HCT116 (cell line): ENCODE measurements at regions not wholly inside any gene's neighbourhood (a gene's known extent, or its start where the extent isn't known, plus 50 kb on each side); places are given as distances from the start of the nearest gene placed in this dataset.

Experiments
- ATAC-seq: fragments of 200-7000 bp; cut with Tn5 transposase; 2 replicates; pipeline ENCODE4 v1.9.1; 2020; ENCODE audit warnings: mild to moderate bottlenecking, moderate library complexity
- BruUV-seq: library from RNA; stranded (reverse); fragments of 400-500 nt; replicated peaks from 2 replicates; lab custom pipeline; 2021; lab: Mats Ljungman, UMichigan
- CTCF ChIA-PET: fragments of 300-600 bp; sonication (Branson Sonifier 250); formaldehyde crosslinking; loops from one replicate; lab custom pipeline; 2021; ENCODE audit warnings: antibody characterized with exemption; lab: Charles Lee
- POLR2A ChIA-PET: fragments of 300-600, 350-600 bp; sonication (Branson Sonifier 250); formaldehyde crosslinking; loops from one replicate; lab custom pipeline; 2021; ENCODE audit warnings: antibody characterized with exemption; lab: Charles Lee
- RAD21 ChIA-PET, 2 experiments: fragments of 300-600 bp; sonication (Branson Sonifier 250); formaldehyde crosslinking; loops; one replicate each; lab custom pipeline; 2023; ENCODE audit warnings: low total read pairs in 2 of 2; ENCODE audit not compliant: uncharacterized antibody in 2 of 2, unreplicated experiment in 2 of 2, low non-redundant PET in 1 of 2; lab: Charles Lee
- DNase-seq: peaks from one replicate; pipeline ENCODE4 v3.0.0-alpha.2; 2010; ENCODE audit warnings: low read depth, low spot score
- H2AFZ ChIP-seq: fragments of 200-600 bp; shearing (Covaris generic), sonication (generic); 2 replicates; pipeline ENCODE4 v1.6.1; 2017; ENCODE audit warnings: low read depth, mixed run types, mixed read lengths, antibody characterized with exemption, low read length; ENCODE audit not compliant: poor library complexity, severe bottlenecking
- H3K27ac ChIP-seq: 2 replicates; pipeline ENCODE4 v1.5.1; 2012; ENCODE audit warnings: low read depth, low read length
- H3K27me3 ChIP-seq: fragments of 200-600 bp; sonication (generic); 2 replicates; pipeline ENCODE4 v1.6.1; 2016; ENCODE audit warnings: mixed run types, low read length, mixed read lengths; ENCODE audit not compliant: insufficient read depth
- H3K36me3 ChIP-seq, 2 experiments: fragments of 200-500 bp in 1 of 2; fragments of 200-600 bp in 1 of 2; sonication (Bioruptor generic) in 1 of 2; sonication (generic) in 1 of 2; 2 replicates each; pipeline versions ENCODE4 v1.5.1 to v1.6.1; 2014 to 2016; ENCODE audit warnings: low read length in 2 of 2, inconsistent platforms in 1 of 2, mixed read lengths in 1 of 2, mixed run types in 1 of 2; ENCODE audit not compliant: insufficient read depth in 2 of 2, control insufficient read depth in 1 of 2
- H3K4me1 ChIP-seq, 2 experiments: fragments of 200-600 bp in 1 of 2; sonication (generic) in 1 of 2; 2 replicates each; pipeline versions ENCODE4 v1.5.1 to v1.6.1; 2012 to 2017; ENCODE audit warnings: low read length in 2 of 2, inconsistent platforms in 1 of 2, mild to moderate bottlenecking in 1 of 2, mixed read lengths in 1 of 2, mixed run types in 1 of 2, moderate library complexity in 1 of 2; ENCODE audit not compliant: insufficient read depth in 2 of 2, control insufficient read depth in 1 of 2
- H3K4me2 ChIP-seq: fragments of 200-600 bp; sonication (generic); 2 replicates; pipeline ENCODE4 v1.6.1; 2017; ENCODE audit warnings: mixed run types, low read length, mixed read lengths
- H3K4me3 ChIP-seq, 2 experiments: fragments of 200-600 bp in 1 of 2; sonication (generic) in 1 of 2; replicated peaks in 1 of 2; 2 replicates each; pipeline ENCODE4 v1.5.1; 2011 to 2016; ENCODE audit warnings: low read length in 2 of 2, control low read depth in 1 of 2, low read depth in 1 of 2, mild to moderate bottlenecking in 1 of 2, mixed read lengths in 1 of 2, mixed run types in 1 of 2
- H3K79me2 ChIP-seq: fragments of 200-600 bp; sonication (generic); 2 replicates; pipeline ENCODE4 v1.6.1; 2017; ENCODE audit warnings: mild to moderate bottlenecking, mixed run types, low read length, moderate library complexity, mixed read lengths; ENCODE audit not compliant: insufficient read depth
- H3K9ac ChIP-seq: fragments of 200-600 bp; sonication (generic); 2 replicates; pipeline ENCODE4 v1.6.1; 2016; ENCODE audit warnings: low read length, mixed read lengths
- H3K9me2 ChIP-seq: fragments of 200-600 bp; sonication (generic), shearing (Covaris generic); 2 replicates; pipeline ENCODE4 v1.6.1; 2017; ENCODE audit warnings: mixed run types, mild to moderate bottlenecking, moderate library complexity; ENCODE audit not compliant: insufficient read depth
- H3K9me3 ChIP-seq, 2 experiments: fragments of 200-500 bp in 1 of 2; fragments of 200-600 bp in 1 of 2; sonication (Bioruptor generic) in 1 of 2; sonication (generic) in 1 of 2; 2 replicates each; pipeline ENCODE4 v1.6.1; 2014 to 2017; ENCODE audit warnings: low read length in 2 of 2, mixed read lengths in 2 of 2, inconsistent platforms in 1 of 2, low read depth in 1 of 2, mild to moderate bottlenecking in 1 of 2, mixed run types in 1 of 2, moderate library complexity in 1 of 2; ENCODE audit not compliant: control insufficient read depth in 1 of 2, insufficient read depth in 1 of 2
- H4K20me1 ChIP-seq: fragments of 200-600 bp; sonication (generic), shearing (Covaris generic); 2 replicates; pipeline ENCODE4 v1.6.1; 2017; ENCODE audit warnings: mixed run types, mild to moderate bottlenecking, moderate library complexity; ENCODE audit not compliant: insufficient read depth
- ATF3 ChIP-seq: IDR thresholded peaks from 2 replicates; pipeline ENCODE4 v1.6.1; 2012
- CBX3 ChIP-seq: IDR thresholded peaks from 2 replicates; pipeline ENCODE4 v1.6.1; 2012; ENCODE audit warnings: low read depth
- CEBPB ChIP-seq: IDR thresholded peaks from 2 replicates; pipeline ENCODE4 v1.6.1; 2012; ENCODE audit warnings: low read depth
- CTCF ChIP-seq, 3 experiments: fragments of 200-600 bp in 1 of 3; sonication (generic) in 1 of 3; IDR thresholded peaks in 2 of 3; conservative IDR thresholded peaks in 1 of 3; 2 replicates each; pipeline ENCODE4 v1.5.1; 2012 to 2017; ENCODE audit warnings: low read depth in 2 of 3, low read length in 2 of 3, antibody characterized with exemption in 1 of 3, borderline replicate concordance in 1 of 3, control low read depth in 1 of 3, mild to moderate bottlenecking in 1 of 3, mixed read lengths in 1 of 3, mixed run types in 1 of 3, moderate library complexity in 1 of 3; ENCODE audit not compliant: insufficient read depth in 1 of 3
- EZH2phosphoT487 ChIP-seq: fragments of 200-600 bp; IDR thresholded peaks from 2 replicates; pipeline ENCODE4 v1.6.1; 2018; ENCODE audit warnings: antibody characterized with exemption, borderline replicate concordance
- FOSL1 ChIP-seq: IDR thresholded peaks from 2 replicates; pipeline ENCODE4 v1.6.1; 2012; ENCODE audit warnings: low read depth
- JUND ChIP-seq: IDR thresholded peaks from 2 replicates; pipeline ENCODE4 v1.6.1; 2012
- POLR2A ChIP-seq: IDR thresholded peaks from 2 replicates; pipeline ENCODE4 v1.7.0; 2011; ENCODE audit warnings: borderline replicate concordance; ENCODE audit not compliant: insufficient read depth, insufficient read length; ENCODE audit errors: extremely low read depth
- REST ChIP-seq: IDR thresholded peaks from 2 replicates; pipeline ENCODE4 v1.6.1; 2012; ENCODE audit warnings: low read depth
- SIN3A ChIP-seq: IDR thresholded peaks from 2 replicates; pipeline ENCODE4 v1.6.1; 2012; ENCODE audit warnings: low read depth
- SP1 ChIP-seq: IDR thresholded peaks from 2 replicates; pipeline ENCODE4 v1.6.1; 2012; ENCODE audit warnings: low read depth
- TCF7L2 ChIP-seq: IDR thresholded peaks from 2 replicates; pipeline ENCODE4 v1.7.0; 2011; ENCODE audit warnings: borderline replicate concordance, inconsistent platforms; ENCODE audit not compliant: insufficient read depth, insufficient read length; ENCODE audit errors: extremely low read depth
- YY1 ChIP-seq: IDR thresholded peaks from 2 replicates; pipeline ENCODE4 v1.6.1; 2011; ENCODE audit warnings: low read length, low read depth, moderate library complexity, mild to moderate bottlenecking; ENCODE audit not compliant: insufficient replicate concordance; ENCODE audit errors: extremely low read depth
- ZFX ChIP-seq: fragments of 450-650 bp; IDR thresholded peaks from 2 replicates; pipeline ENCODE4 v1.6.1; 2017
- intact Hi-C: fragments of 100-400 bp; cut with micrococcal nuclease; formaldehyde crosslinking; loops from 2 replicates; pipeline ENCODE4 v1.10.0; 2022

GRCh38 chr9:118321788-118322187 lies 617.6 kb downstream of the TLR4 start:
- H3K4me2 ChIP-seq, result no peak overlapping the region
- no peaks in the 10 kb centered on the region for H3K79me2 ChIP-seq
- no peaks in the 10 kb centered on the region for H3K4me1 ChIP-seq
- BruUV-seq, result no TSS peak
- no peak for DNase-seq
- TF ChIP-seq POLR2A (no peak), ATF3 (no peak), CTCF (IDR thresholded peaks at IDR 0.05 in 2 of 3, conservative IDR thresholded peaks at IDR 0.05 in 1 of 3; ENCODE audit: borderline replicate concordance in 1 of 3, insufficient read depth in 1 of 3, low read depth in 2 of 3, low read length in 2 of 3) (no peak), SP1 (no peak), EZH2phosphoT487 (no peak), CEBPB (no peak), CBX3 (no peak), ZFX (no peak), SIN3A (no peak), JUND (no peak), REST (no peak), YY1 (no peak), TCF7L2 (no peak), FOSL1 (no peak)
- intact Hi-C loops, result no loop called here
- H3K27ac ChIP-seq, result no peak overlapping the region
- POLR2A ChIA-PET, result no interaction called here
- no peaks in the 10 kb centered on the region for H4K20me1 ChIP-seq
- CTCF ChIA-PET, result no interaction called here
- RAD21 ChIA-PET, result no interaction called here
- H3K9me3 ChIP-seq, result peaks cover 4 to 5% of the 10 kb centered on the region in 2 experiments; a peak in 2 of 4 replicates
- no peaks in the 10 kb centered on the region for H3K27me3 ChIP-seq
- no peak for ATAC-seq
- H3K9me2 ChIP-seq, result no peaks in the 10 kb centered on the region
- no peak overlapping the region for H2AFZ ChIP-seq
- H3K4me3 ChIP-seq, result no peak overlapping the region
- H3K36me3 ChIP-seq, result no peaks in the 10 kb centered on the region
- H3K9ac ChIP-seq, result no peak overlapping the region
